ENCODE measurements at regions not wholly inside any gene's neighbourhood (a gene's known extent, or its start where the extent isn't known, plus 50 kb on each side); places are given as distances from the start of the nearest gene placed in this dataset.
"Not testable (repeated sequence)": the region's sequence is repeated elsewhere in the genome, so short reads cannot be mapped to it uniquely, and the experiment has no call there.

DNA sequence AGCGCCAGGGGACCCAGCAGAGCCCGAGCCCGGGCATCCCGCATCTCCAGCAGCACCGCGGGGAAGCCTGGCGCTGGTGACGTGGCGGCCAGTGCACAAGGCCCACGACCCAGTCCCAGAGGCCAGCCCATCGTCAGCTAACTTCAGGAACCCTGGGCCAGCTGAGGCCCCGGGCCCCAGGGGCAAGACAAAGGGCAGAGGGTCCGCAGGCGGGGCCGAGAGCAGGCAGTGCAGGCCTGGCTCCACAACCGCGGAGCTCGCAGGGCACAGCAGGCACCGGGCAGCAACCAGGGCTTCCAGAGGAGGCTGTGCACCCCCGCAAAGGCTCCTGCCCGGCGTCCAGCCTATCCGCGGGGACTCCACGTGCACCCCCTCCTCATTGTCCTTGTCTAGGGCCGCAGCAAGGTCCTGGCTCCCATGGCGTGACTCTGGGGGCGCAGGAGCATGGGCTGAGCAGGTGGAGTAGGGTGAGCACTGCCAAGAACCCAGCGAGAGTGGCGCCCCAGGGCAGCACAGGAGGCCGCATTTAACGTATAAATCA is 352.5 kb downstream of the KCNJ18 start:
- DNase-seq (ENCODE audit: low read depth); H3K4me3 ChIP-seq (ENCODE audit: low read length): not testable (repeated sequence)

DNA sequence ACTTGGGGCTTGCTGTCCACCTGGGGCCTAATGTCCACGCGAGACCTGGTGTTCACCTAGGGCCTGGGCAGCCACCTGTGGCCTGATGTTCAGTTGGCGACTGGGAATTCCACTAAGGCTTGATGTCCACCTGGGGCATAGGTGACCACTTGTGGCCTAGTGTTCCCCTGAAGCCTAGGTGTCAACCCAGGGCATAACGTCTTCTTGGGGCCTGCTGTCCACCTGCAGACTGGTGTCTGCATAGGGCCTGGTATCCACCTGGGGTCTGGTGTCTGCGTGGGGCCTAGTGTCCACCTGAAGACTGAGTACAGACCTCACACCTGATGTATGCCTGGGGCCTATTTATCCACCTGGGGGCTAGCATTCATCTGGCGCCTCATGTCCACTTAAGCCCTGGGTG is 355.2 kb downstream of the KCNJ18 start:
- not testable (repeated sequence) for H3K4me3 ChIP-seq (ENCODE audit: low read length)

DNA sequence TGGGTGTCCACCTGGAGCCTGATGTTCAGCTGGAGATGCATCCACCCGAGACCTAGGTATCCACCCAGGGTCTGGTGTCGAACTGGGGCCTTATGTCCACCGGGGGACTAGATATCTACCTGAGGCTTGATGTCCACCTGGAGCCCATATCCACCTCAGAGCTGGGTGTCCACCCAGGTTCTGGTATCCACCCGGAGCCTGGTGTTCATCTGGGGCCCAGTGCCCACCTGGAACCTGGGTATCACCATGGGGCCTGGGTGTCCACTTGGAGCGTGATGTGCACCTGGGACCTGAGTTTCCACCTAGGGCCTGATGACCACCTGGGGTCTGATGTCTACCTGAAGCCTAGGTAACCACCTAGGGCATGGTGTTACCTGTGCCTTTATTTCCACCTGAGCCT is 355.9 kb downstream of the KCNJ18 start:
- H3K4me3 ChIP-seq (ENCODE audit: low read length); DNase-seq (ENCODE audit: low read depth): not testable (repeated sequence)

More for the DNA sequence above, 355.2 kb downstream of the KCNJ18 start:
- not testable (repeated sequence) for DNase-seq (ENCODE audit: low read depth)

DNA sequence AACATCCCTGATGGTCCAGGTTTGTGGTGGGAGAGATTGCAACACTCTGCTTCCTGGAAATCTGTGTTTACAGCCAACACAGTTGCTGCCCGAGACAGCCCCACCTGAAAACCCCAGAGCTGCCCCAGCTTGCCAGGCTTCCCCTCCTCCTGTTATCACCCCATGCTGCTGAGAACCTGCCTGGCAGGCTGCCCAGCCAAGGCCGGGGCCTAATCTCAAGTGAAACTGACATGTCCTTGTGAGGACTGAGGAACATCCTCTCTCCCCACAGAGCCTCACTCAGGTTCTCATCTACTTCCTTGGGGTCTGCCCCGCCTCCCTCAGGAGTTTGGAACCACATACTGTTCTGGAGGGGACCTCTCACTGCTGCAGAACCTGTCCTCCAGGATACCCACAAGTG is 358.4 kb downstream of the KCNJ18 start:
- not testable (repeated sequence) for DNase-seq (ENCODE audit: low read depth)

DNA sequence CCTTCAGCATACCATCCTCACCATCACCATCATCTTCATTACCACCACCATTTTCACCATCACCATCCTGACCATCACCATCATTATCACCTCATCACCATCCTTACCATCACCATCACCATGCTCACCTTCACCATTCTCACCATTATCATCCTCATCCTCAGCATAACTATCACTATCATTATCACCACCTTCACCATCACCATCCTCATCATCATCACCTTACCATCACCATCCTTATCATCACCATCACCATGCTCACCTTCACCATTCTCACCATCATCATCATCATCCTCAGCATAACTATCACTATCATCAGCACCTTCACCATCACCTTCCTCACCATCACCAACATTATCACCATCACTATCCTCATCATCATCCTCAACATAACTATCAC is 360.4 kb downstream of the KCNJ18 start:
- DNase-seq (ENCODE audit: low read depth); H3K4me3 ChIP-seq (ENCODE audit: low read length): not testable (repeated sequence)

More for the DNA sequence above, 358.4 kb downstream of the KCNJ18 start:
- not testable (repeated sequence) for H3K4me3 ChIP-seq (ENCODE audit: low read length)

DNA sequence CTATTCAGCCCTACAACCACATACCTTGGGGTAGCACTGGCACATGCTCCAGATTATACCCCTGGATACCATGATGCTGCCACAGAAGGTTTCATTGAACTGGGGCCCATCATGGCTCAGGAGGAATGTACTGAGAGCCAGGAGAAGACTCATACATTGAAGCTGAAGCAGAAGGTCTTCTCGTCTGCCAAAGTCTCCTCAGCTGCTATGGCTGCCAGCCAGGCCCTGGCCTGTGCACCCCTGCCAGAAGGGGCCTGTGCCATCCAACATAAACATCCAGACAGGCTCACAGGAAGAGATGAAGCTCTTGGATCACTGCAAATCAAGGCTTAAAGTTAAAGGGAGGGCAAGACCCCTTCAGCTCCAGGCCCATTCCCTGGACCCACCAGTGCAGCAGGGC is 364.2 kb downstream of the KCNJ18 start:
- DNase-seq (ENCODE audit: low read depth); H3K4me3 ChIP-seq (ENCODE audit: low read length): not testable (repeated sequence)

DNA sequence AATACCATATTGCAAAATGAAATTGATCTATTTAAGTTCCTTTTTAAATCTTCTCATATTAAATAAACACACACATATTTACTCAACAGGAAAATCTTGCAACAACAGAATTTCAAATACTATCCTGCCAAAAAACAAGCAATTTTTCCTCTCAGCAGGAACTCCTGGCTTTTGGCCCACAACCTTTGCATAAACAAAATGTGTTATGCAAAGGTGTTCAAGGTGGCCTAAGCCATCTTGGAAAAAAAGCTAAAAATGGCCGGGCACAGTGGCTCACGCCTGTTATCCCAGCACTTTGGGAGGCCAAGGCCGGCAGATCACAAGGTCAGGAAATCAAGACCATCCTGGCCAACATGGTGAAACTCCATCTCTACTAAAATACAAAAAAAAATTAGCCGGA is 383.6 kb downstream of the KCNJ18 start:
- not testable (repeated sequence) for H3K4me3 ChIP-seq (ENCODE audit: low read length); DNase-seq (ENCODE audit: low read depth)

DNA sequence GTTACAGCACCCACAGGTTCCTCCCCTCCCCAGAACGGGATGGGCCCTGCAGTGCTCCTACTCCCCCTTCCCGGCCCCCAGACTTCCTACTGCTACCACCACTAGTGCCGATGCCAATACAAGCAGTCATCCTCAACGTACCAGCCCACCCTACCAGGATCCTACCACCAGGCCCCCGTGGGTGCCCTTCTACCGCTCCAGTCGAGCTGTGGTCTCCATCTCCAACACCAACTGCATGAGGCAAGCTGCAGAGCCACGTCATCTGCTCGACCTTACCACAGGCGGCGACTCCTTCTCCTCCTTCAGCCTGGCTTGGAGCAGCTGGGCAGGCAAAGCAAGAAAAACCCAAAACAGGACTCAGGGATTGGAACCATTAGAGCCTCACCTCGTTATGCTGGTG is 396.3 kb downstream of the KCNJ18 start:
- DNase-seq (ENCODE audit: low read depth); H3K4me3 ChIP-seq (ENCODE audit: low read length): not testable (repeated sequence)

DNA sequence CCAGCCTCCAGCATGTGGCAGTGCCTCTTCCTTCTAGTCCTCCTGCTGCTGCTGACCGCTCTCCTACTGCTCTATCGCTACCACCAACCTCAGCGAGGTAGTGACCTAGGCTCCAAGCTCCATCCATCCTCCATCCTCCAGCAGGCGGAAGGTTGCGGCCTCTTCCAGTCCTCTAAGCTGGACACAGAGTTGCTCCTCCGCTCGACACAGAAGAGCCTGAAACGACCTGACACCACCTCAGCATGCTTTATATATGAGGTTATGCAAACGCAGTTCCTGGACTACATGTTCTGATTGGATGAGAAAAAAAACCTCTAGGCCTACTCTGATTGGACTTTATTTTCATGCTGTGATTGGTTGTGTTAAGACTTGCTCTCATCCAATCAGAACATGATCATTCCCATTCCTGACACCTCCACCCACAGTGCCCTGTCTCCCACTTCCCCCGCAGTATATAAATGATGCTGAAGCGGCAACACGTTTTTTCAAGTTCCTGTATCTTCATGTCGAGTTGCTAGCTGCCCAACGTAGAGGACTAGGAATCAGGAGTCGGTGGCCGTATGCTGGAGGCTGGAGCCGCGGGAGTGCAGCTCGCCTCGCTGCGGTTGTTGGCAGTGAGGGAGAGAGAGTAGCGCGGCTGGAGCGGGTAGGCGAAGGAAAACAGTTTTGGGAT is 398.1 kb downstream of the KCNJ18 start:
- H3K4me3 ChIP-seq (ENCODE audit: low read length): no peak overlapping the region
- DNase-seq (ENCODE audit: low read depth): no peak
- TF ChIP-seq, protein P1, sequence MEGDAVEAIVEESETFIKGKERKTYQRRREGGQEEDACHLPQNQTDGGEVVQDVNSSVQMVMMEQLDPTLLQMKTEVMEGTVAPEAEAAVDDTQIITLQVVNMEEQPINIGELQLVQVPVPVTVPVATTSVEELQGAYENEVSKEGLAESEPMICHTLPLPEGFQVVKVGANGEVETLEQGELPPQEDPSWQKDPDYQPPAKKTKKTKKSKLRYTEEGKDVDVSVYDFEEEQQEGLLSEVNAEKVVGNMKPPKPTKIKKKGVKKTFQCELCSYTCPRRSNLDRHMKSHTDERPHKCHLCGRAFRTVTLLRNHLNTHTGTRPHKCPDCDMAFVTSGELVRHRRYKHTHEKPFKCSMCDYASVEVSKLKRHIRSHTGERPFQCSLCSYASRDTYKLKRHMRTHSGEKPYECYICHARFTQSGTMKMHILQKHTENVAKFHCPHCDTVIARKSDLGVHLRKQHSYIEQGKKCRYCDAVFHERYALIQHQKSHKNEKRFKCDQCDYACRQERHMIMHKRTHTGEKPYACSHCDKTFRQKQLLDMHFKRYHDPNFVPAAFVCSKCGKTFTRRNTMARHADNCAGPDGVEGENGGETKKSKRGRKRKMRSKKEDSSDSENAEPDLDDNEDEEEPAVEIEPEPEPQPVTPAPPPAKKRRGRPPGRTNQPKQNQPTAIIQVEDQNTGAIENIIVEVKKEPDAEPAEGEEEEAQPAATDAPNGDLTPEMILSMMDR (conservative IDR thresholded peaks at IDR 0.05; ENCODE audit: low read depth, low read length): no peak

DNA sequence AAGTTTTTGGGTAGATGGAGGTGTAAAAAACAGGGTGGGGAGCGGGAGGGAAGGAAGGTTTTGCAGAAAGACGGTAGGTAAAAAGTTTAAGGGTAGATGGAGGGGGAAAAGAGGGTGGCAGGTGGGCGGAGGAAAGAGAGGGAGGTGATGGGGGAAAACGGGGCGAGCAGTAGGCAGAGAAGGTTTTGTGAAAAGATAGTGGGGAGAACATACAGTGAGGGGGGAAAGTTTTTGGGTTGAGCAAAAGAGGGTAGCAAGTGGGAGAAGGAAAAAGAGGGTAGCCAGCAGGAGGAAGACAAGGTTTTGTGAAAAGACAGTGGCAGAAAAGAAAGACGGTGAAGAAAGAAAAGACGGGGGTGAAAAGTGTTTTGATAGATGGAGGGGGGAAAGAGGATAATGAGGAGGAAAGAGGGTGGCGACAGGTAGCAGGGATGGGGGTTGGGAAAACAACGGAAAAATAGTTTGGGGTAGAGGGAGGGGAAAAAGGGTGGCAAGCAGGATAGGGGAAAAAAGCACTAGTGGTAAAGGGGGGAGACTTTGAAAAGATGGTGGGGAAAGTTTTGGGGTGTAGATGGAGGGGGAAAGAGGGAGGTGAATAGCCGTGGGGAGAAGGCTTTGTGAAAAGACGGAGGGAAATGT is 398.8 kb downstream of the KCNJ18 start:
- DNase-seq (ENCODE audit: low read depth): not testable (repeated sequence)

DNA sequence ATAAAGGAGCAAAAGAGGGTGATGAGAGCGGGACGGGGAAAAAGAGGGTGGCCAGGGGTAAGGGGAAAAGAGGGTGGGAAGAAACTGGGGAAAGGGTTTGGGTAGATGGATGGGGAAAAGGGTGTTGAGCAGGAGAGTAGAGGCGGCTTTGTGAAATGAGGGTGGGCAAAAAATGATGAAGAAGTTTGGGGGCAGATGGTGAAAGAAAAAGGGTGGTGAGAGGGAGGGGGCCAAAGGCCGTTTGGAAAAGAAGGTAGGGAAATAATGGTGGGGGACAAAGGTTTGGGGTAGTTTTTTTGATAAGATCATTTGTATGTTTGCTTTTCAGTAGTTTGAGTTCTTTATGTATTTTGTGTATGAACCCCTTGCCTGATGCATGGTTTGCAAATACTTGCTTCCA is 399.5 kb downstream of the KCNJ18 start:
- DNase-seq (ENCODE audit: low read depth); H3K4me3 ChIP-seq (ENCODE audit: low read length): not testable (repeated sequence)

More for the DNA sequence above, 398.8 kb downstream of the KCNJ18 start:
- not testable (repeated sequence) for H3K4me3 ChIP-seq (ENCODE audit: low read length)

DNA sequence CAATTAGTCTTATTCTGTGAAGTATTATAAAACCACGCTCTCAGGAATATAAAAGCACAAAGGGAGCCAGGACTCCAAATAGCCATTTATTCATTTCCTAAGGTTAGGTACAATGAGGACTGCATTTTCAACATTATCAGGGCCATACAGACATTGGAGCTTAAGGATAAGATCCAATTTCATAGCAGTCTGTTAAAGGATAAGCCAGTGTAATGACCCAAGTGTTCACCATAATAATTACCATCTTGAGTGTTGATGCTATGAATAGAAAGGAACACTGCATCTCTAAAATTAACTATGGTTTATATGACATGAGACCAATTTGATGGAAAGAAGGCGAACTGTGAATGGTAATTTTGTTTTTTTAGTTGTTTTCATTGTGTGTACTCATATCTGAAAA is 403.1 kb downstream of the KCNJ18 start:
- not testable (repeated sequence) for DNase-seq (ENCODE audit: low read depth); H3K4me3 ChIP-seq (ENCODE audit: low read length)

DNA sequence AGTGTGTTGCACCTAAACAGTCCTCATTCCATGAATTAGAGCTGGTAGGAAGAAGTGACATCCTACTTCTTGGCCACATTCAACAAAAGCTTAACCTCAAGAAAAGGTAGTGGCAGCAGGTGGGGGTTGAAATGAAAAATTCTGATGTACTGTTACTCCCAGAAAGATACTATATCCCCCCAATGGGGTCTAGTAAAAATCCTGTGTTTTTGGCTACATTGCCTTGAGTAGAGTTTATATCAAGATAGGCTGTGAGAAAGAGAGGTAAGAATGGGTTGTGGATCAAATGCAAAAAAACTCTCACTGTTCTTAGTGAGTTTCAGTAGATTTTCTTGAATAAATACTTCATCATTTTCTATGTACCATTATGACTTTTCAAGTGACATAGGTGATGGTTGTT is 407.3 kb downstream of the KCNJ18 start:
- not testable (repeated sequence) for DNase-seq (ENCODE audit: low read depth); H3K4me3 ChIP-seq (ENCODE audit: low read length)

DNA sequence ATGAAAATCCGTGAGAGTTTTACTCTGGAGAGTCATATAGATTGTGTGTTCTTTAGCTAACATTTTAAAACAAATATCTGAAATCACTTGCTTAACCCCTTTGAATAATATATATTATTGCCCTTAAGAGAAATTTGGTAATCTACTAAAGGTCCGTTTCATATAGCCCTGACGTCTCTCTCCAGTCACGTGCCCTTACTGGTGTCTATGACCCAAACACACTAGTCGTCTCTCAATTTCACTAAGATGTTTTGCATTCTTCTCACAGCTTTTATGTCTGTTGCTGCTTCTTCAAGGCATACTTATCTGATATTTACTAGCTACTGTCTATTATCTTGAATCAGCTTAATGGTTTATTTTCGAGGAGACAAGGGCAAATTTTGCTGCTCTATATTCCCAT is 409.9 kb downstream of the KCNJ18 start:
- TF ChIP-seq, protein P1 (conservative IDR thresholded peaks at IDR 0.05; ENCODE audit: low read depth, low read length): no peak
- no peak overlapping the region for H3K4me3 ChIP-seq (ENCODE audit: low read length)
- DNase-seq (ENCODE audit: low read depth): no peak

DNA sequence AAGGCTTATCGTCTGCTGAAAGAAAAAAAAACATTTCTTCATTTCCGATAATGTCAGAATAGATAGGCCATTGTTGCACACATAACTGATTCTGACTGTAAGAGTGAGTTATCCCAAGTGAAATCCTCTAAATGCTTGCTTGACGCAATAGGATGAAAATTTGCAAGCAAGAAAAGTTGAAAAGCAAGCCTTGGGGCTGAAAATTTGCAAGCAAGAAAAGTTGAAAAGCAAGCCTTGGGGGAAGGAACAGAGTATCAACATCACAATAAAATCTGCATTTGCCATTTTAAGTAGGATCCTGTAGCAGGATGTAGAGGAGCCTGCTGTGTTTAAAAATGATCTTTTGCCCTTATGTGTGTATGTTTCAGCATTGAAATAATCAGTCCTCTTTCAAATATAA is 424.4 kb downstream of the KCNJ18 start:
- not testable (repeated sequence) for H3K4me3 ChIP-seq (ENCODE audit: low read length); DNase-seq (ENCODE audit: low read depth)

DNA sequence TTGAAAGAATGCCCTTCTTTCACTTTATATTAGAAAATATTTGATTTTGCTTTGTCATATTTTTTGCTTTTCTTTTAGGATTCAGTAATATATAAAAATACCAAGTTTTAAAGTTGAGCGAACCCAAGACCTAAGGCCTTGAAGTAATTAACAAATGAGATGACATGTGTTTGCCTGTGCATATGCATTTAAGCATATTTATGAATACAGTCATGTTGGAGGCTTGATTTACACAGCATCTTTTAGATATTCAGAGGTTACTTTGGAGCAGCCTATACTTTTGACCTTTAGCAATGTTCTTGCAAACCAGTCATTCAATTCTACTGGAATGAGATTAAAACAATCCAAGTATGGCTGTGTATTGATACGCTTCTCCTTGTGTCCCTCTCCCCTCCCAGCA is 425.1 kb downstream of the KCNJ18 start:
- DNase-seq (ENCODE audit: low read depth): not testable (repeated sequence)

DNA sequence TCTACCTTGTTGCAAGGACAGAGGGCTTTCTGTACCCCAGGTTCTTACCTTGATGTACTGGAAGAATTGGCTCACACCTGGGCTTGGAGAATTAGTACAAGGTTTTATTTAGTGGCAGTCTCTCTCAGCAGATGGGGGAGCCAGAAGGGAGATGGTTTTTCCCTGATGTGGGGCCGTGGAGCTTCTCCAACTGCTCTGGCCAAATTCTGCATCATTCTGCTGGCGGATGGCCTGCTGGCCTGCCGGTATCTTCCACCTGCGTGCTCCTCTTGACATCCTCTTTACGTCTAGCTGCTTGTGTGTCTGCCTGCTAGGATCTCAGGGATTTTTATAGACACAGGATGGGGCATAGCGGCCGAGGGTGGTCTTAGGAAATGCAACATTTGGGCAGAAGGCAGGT is 426.7 kb downstream of the KCNJ18 start:
- DNase-seq (ENCODE audit: low read depth); H3K4me3 ChIP-seq (ENCODE audit: low read length): not testable (repeated sequence)

More for the DNA sequence above, 425.1 kb downstream of the KCNJ18 start:
- not testable (repeated sequence) for H3K4me3 ChIP-seq (ENCODE audit: low read length)

DNA sequence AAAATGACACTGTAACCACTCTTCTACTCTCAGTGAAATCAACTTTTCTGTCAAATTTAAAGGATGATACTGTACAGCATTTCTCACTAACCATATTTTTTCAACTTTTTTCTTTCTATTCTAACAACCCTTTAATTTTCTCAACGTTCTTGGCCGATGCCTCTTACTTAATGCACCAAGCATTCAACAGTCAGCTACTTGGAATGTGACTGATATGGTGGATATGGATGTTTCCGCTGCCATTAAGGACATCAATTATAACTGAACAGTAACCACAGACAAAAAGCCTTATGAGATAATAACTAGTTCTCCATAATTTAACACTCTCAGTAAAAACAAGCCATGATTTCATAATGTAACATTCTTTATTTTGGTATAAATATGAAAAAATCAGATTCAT is 427.4 kb downstream of the KCNJ18 start:
- not testable (repeated sequence) for DNase-seq (ENCODE audit: low read depth); H3K4me3 ChIP-seq (ENCODE audit: low read length)

All from retinal pigment epithelial cell (primary cell).